BJ (cell line): ENCODE measurements at regions not wholly inside any gene's neighbourhood (a gene's known extent, or its start where the extent isn't known, plus 50 kb on each side); places are given as distances from the start of the nearest gene placed in this dataset.

Experiments used
- CTCF ChIA-PET: fragments of 350-600 bp; formaldehyde crosslinking; extraction: SDS; loops from one replicate; lab custom pipeline; 2021; ENCODE audit warnings: antibody characterized with exemption, inconsistent platforms; lab: Yijun Ruan, JAX
- POLR2A ChIA-PET: fragments of 300-600 bp; sonication (Branson Sonifier 250); formaldehyde crosslinking; extraction: SDS; loops from one replicate; lab custom pipeline; 2021; ENCODE audit warnings: antibody characterized with exemption; lab: Charles Lee
- DNase-seq: peaks from one replicate; pipeline ENCODE4 v3.0.0-alpha.2; 2011; ENCODE audit warnings: low read depth
- H3K27me3 ChIP-seq: 2 replicates; pipeline ENCODE4 v1.6.0; 2011; ENCODE audit warnings: low read length; ENCODE audit not compliant: control insufficient read depth, insufficient read depth
- H3K36me3 ChIP-seq: 2 replicates; pipeline ENCODE4 v1.5.1; 2011; ENCODE audit warnings: low read length; ENCODE audit not compliant: control insufficient read depth, insufficient read depth
- H3K4me3 ChIP-seq: 2 replicates; pipeline ENCODE4 v1.5.1; 2011; ENCODE audit warnings: low read depth, mild to moderate bottlenecking, control low read depth, low read length
- CTCF ChIP-seq: IDR thresholded peaks from 2 replicates; pipeline ENCODE4 v1.5.1; 2011; ENCODE audit warnings: low read depth, mild to moderate bottlenecking, control low read depth, inconsistent platforms, low read length, moderate library complexity; ENCODE audit not compliant: insufficient read depth

- CTCF ChIA-PET = no interaction called here
These were observed 79.3 kb downstream of the PCTP start for GRCh38 chr17:55829995-55830612.

GRCh38 chr17:55830699-55831471, 80.0 kb downstream of the PCTP start:
- CTCF ChIA-PET = no interaction called here
- no peaks in the 10 kb centered on the region for H3K27me3 ChIP-seq
- H3K4me3 ChIP-seq = no peak overlapping the region
- no peaks in the 10 kb centered on the region for H3K36me3 ChIP-seq
- no peak for DNase-seq
- TF ChIP-seq CTCF = no peak
- POLR2A ChIA-PET = no interaction called here

More at GRCh38 chr17:55829995-55830612, 79.3 kb downstream of the PCTP start:
- no peak for TF ChIP-seq CTCF
- Histone ChIP-seq H3K4me3 (no peak overlapping the region), H3K27me3 (no peaks in the 10 kb centered on the region), H3K36me3 (no peaks in the 10 kb centered on the region)
- POLR2A ChIA-PET = no interaction called here
- no peak for DNase-seq

GRCh38 chr17:55833306-55833705, 82.5 kb downstream of the PCTP start:
- CTCF ChIA-PET = no interaction called here
- no peak for DNase-seq
- TF ChIP-seq CTCF = no peak
- POLR2A ChIA-PET = no interaction called here
- H3K27me3 ChIP-seq = no peaks in the 10 kb centered on the region
- no peak overlapping the region for H3K4me3 ChIP-seq
- no peaks in the 10 kb centered on the region for H3K36me3 ChIP-seq

GRCh38 chr17:55842405-55843158, 91.7 kb downstream of the PCTP start:
- no peaks in the 10 kb centered on the region for H3K27me3 ChIP-seq
- ChIA-PET POLR2A (no interaction called here), CTCF (no interaction called here)
- TF ChIP-seq CTCF = no peak
- no peak overlapping the region for H3K4me3 ChIP-seq
- H3K36me3 ChIP-seq = no peaks in the 10 kb centered on the region
- no peak for DNase-seq

GRCh38 chr17:55843785-55844184, 92.9 kb downstream of the PCTP start:
- ChIA-PET POLR2A (no interaction called here), CTCF (interaction anchor here (1.2 kb wide), 1 partner anchor 475 kb away, joined by 3 read pairs; no protein-coding TSS in a partner anchor)
- TF ChIP-seq CTCF = no peak
- H3K4me3 ChIP-seq = no peak overlapping the region
- no peaks in the 10 kb centered on the region for H3K36me3 ChIP-seq
- no peak for DNase-seq
- H3K27me3 ChIP-seq = no peaks in the 10 kb centered on the region
